Spinal cord (tissue), 9 donors: ENCODE measurements at regions not wholly inside any gene's neighbourhood (a gene's known extent, or its start where the extent isn't known, plus 50 kb on each side); places are given as distances from the start of the nearest gene placed in this dataset.

Experiments
- DNase-seq, 6 donors: peaks; one replicate each; pipeline versions ENCODE4 v3.0.0 to v3.0.0-alpha.2; 2013 to 2015; ENCODE audit warnings: low spot score in 6 of 6, low read depth in 4 of 6
- H3K27ac ChIP-seq: one replicate; pipeline ENCODE4 v1.5.1; 2013; ENCODE audit warnings: low read depth, low read length, control low read depth
- H3K27me3 ChIP-seq: one replicate; pipeline ENCODE4 v1.6.1; 2013; ENCODE audit warnings: low read length; ENCODE audit not compliant: control insufficient read depth, insufficient read depth
- H3K36me3 ChIP-seq: one replicate; pipeline ENCODE4 v1.6.1; 2013; ENCODE audit warnings: low read length; ENCODE audit not compliant: control insufficient read depth, insufficient read depth
- H3K4me1 ChIP-seq: one replicate; pipeline ENCODE4 v1.6.1; 2013; ENCODE audit warnings: low read length; ENCODE audit not compliant: control insufficient read depth, insufficient read depth
- H3K4me3 ChIP-seq: one replicate; pipeline ENCODE4 v1.5.1; 2013; ENCODE audit warnings: low read depth, low read length, control low read depth
- H3K9me3 ChIP-seq: one replicate; pipeline ENCODE4 v1.6.1; 2013; ENCODE audit warnings: low read length; ENCODE audit not compliant: control insufficient read depth, insufficient read depth
- WGBS: methylation state at CpG from one replicate; pipeline ENCODE4 v1.1.5; 2013; ENCODE audit warnings: missing lambda C conversion rate; ENCODE audit not compliant: insufficient coverage; 5-methylcytosine and 5-hydroxymethylcytosine counted together
- donor health status: healthy.

DNA sequence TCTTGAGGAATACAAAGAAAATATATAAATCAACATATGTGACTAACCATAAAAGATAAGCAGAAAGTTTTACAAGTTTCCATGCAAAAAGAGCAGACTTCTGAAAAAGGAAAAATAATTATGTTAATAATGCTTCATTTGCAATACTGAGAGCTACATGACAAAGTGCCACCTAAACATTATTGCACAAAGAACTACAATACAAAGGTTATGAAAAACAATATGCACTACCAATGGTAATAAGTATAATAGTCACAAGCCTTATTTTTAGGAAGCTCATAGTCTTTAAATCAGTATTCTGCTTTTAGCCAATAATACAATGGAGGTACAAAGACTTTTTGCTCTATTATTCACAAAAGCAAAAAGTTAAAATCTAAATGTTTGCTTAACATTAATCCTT, 411.2 kb downstream of the TLL1 start:
- no peaks in the 10 kb centered on the region for H3K4me1 ChIP-seq
- no peaks in the 10 kb centered on the region for H3K36me3 ChIP-seq
- no peak for DNase-seq
- no peaks in the 10 kb centered on the region for H3K9me3 ChIP-seq
- no peaks in the 10 kb centered on the region for H3K27me3 ChIP-seq
- no peak overlapping the region for H3K4me3 ChIP-seq
- H3K27ac ChIP-seq = no peak overlapping the region

DNA sequence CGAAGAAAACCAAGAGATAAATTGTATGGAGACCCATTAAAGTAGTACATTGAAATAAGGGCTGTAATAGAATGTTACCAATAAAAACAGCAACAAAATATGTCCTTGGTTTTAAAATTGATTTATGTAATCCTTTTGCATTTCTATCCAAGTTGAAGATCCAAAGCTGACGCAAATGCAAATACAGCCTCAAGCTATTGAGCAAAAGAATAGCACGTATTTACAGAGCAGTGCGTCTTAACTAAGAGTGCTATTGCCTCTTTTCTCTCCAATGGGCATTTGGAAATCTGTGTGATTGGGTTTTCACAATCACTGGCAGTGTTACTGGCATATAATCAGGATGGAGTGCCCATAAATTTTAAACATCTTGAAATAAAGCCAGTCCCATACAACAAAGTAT, 417.4 kb downstream of the TLL1 start:
- DNase-seq = peak in 1 of 6 donors; percentile 3
- Histone ChIP-seq H3K36me3 (no peaks in the 10 kb centered on the region), H3K9me3 (no peaks in the 10 kb centered on the region), H3K27me3 (no peaks in the 10 kb centered on the region), H3K4me3 (no peak overlapping the region), H3K4me1 (no peaks in the 10 kb centered on the region), H3K27ac (no peak overlapping the region)
- 65% methylated on average over 2 of the region's 4 CpGs for whole genome bisulfite sequencing

DNA sequence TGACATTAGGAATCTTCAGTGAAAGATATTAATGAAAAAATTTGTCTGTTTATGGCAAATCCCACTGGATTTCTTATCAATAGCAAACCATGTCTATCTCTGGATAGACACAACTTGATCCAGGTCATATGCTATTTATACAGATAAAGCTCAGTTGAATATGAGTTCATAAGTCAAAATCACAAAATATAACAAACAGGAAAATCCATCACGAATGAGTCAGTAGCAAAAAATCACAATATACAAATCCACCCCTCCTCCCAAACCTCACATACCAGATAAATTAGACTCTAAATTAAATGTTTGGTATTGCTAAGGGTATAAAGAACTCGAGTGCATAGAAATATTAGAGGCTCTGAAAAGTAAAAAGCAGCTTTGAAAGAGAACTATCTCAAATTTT, 420.5 kb downstream of the TLL1 start:
- H3K36me3 ChIP-seq = no peaks in the 10 kb centered on the region
- no peaks in the 10 kb centered on the region for H3K9me3 ChIP-seq
- no peaks in the 10 kb centered on the region for H3K27me3 ChIP-seq
- WGBS = no CpG with 5 or more reads among the region's 2 CpGs
- DNase-seq = no peak
- H3K27ac ChIP-seq = no peak overlapping the region
- H3K4me3 ChIP-seq = no peak overlapping the region
- no peaks in the 10 kb centered on the region for H3K4me1 ChIP-seq

DNA sequence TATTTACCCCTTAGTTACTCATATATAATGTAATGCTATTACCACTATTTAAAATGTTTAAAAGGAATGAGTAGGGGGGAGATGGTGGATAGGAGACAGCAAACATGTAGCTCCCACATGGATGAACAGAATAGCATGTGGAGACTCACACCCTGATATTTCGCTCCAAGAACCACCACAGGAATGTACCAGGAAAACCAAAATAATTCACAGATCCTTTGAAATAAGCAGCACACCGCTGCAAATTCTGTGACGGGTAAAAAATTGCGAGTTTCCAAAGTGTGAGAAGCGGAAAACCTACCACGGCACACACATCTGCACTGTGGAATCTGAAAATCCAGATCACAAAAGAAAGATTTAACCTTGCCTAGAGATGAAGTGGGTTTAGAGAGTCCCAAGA, 428.2 kb downstream of the TLL1 start:
- no peak for DNase-seq
- Histone ChIP-seq H3K9me3 (no peaks in the 10 kb centered on the region), H3K4me1 (no peaks in the 10 kb centered on the region), H3K27ac (no peak overlapping the region), H3K27me3 (no peaks in the 10 kb centered on the region), H3K4me3 (no peak overlapping the region), H3K36me3 (no peaks in the 10 kb centered on the region)
- WGBS = no CpG with 5 or more reads among the region's 6 CpGs

DNA sequence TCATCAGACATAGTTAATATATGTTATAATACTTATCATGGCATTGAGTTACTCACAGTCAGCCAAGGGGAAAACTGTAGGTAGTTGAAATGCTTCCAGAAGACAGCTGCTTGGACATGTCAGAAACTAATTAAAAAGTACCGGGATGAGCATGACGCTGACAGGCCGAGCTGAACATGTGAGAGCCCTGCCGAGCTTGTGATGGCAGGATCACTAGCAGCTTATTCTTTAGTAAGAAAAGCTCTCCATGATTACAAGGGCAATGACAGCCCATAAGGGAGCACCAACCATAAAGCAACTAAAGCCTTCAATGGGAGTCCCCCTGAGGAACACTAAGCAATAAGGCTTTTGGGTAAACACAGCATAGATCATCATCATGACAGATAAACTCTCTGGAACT, 435.6 kb downstream of the TLL1 start:
- Histone ChIP-seq H3K27ac (no peak overlapping the region), H3K9me3 (no peaks in the 10 kb centered on the region), H3K4me1 (no peaks in the 10 kb centered on the region), H3K27me3 (no peaks in the 10 kb centered on the region), H3K4me3 (no peak overlapping the region), H3K36me3 (no peaks in the 10 kb centered on the region)
- DNase-seq = peak in 1 of 6 donors; percentile 26
- WGBS = 60% methylated on average over 1 of the region's 4 CpGs

DNA sequence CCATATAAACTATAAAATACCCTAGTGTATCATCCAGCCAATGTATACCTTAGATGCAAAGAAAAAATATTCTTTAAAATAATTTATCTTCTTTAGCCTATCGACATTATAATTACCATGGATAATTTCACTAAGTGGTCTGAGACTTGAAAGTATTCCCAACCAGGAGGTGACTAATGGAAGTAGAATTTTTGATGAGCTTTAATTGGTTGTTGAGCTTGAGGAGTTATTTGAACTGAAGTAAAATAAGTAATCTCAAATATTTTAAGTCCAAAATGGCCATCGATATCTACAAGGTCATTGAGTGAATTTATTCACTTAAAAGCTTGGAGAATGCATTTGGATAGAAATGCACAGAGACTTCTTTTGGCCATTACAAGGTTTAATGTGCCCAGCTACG, 436.2 kb downstream of the TLL1 start:
- H3K27ac ChIP-seq = no peak overlapping the region
- H3K36me3 ChIP-seq = no peaks in the 10 kb centered on the region
- H3K9me3 ChIP-seq = no peaks in the 10 kb centered on the region
- no peaks in the 10 kb centered on the region for H3K4me1 ChIP-seq
- 86% methylated on average over 1 of the region's 3 CpGs for WGBS
- DNase-seq = no peak
- no peaks in the 10 kb centered on the region for H3K27me3 ChIP-seq
- no peak overlapping the region for H3K4me3 ChIP-seq

DNA sequence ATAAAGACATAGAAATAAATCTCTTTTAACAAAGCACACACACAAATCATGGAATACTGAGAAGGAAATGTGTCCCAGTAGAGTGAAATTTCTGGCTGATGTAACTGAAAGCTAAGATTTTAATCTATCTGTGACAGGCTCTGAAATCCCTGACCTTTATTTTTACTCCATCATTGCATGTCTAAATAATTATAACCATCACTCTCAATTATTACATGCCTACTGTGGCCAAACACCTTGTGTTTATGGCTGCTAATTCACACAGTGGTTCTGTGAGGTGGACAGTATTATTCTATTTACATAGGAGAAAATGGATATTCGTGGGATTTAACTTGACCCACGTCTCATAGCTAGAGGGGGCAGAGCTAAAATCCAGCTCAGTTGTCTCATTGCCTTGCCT, 438.1 kb downstream of the TLL1 start:
- H3K27ac ChIP-seq = no peak overlapping the region
- H3K9me3 ChIP-seq = no peaks in the 10 kb centered on the region
- H3K27me3 ChIP-seq = no peaks in the 10 kb centered on the region
- no CpG with 5 or more reads among the region's 2 CpGs for WGBS
- no peak for DNase-seq
- no peak overlapping the region for H3K4me3 ChIP-seq
- H3K36me3 ChIP-seq = no peaks in the 10 kb centered on the region
- H3K4me1 ChIP-seq = no peaks in the 10 kb centered on the region

DNA sequence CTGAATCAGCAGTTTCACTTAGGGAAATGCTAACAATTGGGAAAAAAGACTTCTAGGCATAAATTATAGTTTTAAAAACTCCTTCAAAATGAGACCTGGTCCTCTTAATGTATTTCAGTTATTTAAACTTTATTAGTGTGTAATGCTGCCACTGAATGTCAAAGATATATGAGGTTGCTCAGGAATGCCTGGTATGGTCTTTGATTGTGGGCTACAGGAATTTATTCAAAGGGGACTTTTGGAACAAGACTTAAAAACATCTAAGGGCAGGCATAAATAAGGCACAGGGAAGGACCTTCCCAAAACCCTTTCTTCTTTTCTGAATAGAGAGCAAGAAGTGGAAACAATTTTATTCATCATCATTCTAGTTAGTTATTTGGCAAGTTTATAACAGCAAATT, 439.1 kb downstream of the TLL1 start:
- DNase-seq = no peak
- H3K27me3 ChIP-seq = no peaks in the 10 kb centered on the region
- H3K4me1 ChIP-seq = no peaks in the 10 kb centered on the region
- no peaks in the 10 kb centered on the region for H3K9me3 ChIP-seq
- no peak overlapping the region for H3K4me3 ChIP-seq
- H3K27ac ChIP-seq = no peak overlapping the region
- H3K36me3 ChIP-seq = no peaks in the 10 kb centered on the region

DNA sequence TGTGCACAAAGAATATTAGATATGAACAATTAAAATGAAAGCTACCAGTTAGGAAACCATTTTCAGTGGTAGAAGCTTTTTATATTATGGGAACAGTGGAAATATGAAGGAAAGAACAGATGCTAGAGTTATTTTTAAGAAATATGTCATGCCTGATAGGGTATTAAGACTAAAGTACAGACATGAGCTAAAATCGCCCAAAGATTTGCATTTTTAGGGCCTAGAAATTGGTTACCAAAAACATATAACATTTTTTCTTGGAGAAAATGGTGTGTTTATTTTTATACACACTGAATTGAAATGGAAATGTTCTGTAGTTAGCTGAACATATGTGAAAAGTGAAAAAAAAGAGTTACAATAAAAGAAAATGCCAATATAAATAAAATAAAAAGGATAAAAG, 441.9 kb downstream of the TLL1 start:
- Histone ChIP-seq H3K27me3 (no peaks in the 10 kb centered on the region), H3K9me3 (no peaks in the 10 kb centered on the region), H3K4me3 (no peak overlapping the region), H3K4me1 (no peaks in the 10 kb centered on the region), H3K27ac (no peak overlapping the region), H3K36me3 (no peaks in the 10 kb centered on the region)
- WGBS = no CpG with 5 or more reads among the region's 1 CpG
- DNase-seq = peak in 1 of 6 donors; percentile 24

DNA sequence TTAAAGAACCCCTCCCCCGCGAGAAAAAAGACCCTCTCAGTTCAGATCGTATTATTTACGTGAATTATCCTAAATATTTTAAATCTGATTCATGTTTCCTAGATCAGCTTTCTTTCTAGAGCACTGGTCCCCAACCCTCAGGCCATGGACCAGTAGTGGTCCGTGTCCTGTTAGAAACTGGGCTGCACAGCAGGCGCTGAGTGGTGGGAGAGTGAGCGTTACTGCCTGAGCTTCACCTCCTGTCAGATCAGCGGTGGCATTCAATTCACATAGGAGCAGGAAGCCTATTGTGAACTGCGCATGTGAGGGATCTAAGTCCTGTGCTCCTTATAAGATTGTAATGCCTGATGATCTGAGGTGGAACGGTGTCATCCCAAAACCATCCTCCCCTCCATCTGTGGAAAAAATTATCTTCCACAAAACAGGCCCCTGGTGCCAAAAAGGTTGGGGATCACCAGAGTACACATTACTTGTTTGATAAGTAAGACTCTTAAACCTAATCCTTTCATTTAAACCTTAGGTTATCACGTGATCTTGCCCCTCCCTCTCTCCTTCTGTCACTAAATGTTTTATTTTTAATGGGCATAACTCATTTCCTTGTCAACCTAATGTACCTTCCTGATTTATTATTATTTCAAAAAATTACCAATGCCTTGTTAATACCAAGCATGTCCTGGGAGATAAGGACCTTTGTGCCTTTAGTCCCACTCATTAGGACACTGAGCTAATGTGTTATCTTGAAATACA, 442.9 kb downstream of the TLL1 start:
- Histone ChIP-seq H3K27ac (no peak overlapping the region), H3K27me3 (no peaks in the 10 kb centered on the region), H3K4me3 (no peak overlapping the region), H3K4me1 (no peaks in the 10 kb centered on the region), H3K36me3 (no peaks in the 10 kb centered on the region), H3K9me3 (no peaks in the 10 kb centered on the region)
- WGBS = 77% methylated on average over 5 of the region's 11 CpGs
- no peak for DNase-seq
